Activated T-helper 1 cell treated with Interleukin-2 at 50 U/mL for 16 hours (primary cell): ENCODE measurements at regions not wholly inside any gene's neighbourhood (a gene's known extent, or its start where the extent isn't known, plus 50 kb on each side); places are given as distances from the start of the nearest gene placed in this dataset.
"Not testable (repeated sequence)": the region's sequence is repeated elsewhere in the genome, so short reads cannot be mapped to it uniquely, and the experiment has no call there.

Source experiments
- DNase-seq: peaks from one replicate; pipeline ENCODE4 v3.0.0-alpha.2; 2020; ENCODE audit warnings: low read depth

DNA sequence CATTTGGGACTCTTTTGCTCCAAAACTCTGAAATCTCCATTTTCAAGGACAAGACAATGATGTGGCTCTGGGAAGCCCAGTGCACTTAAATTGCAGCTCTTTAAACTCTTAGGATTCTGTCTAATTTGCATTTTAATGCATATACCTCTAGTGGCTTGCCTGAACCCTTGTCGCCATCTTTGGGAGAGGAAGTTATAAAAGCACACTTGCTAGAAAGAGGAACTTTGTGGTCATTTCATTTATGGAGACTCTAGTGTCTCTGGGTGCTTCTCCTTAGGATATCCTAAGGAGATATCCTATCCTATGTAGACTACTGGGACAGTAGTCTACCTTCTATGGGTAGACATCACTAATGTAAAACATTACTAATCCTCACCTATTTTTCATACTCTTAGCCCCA lies 77.3 kb upstream of the SLC1A3 start:
- no peak for DNase-seq

GRCh38 chr5:36530215-36530614 lies 76.2 kb upstream of the SLC1A3 start:
- no peak for DNase-seq

DNA sequence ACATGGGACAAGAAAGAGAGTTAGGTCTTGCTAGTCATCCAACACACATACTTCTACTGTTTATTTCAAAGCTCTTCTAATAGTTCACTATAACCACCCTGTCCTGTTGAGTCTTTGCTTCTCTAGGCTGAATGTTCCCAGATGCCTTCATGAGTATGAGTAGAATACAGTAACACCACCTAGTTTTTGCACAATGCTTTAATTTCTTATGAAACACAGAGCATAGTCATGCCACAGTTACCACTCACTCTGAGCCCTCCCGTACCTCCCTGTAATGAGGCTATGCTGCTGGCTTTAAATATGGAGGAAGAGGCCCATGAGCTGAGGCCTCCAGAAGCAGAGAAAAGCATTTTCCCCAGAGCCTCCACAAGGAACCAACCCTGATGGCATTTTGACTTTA lies 75.0 kb upstream of the SLC1A3 start:
- no peak for DNase-seq

DNA sequence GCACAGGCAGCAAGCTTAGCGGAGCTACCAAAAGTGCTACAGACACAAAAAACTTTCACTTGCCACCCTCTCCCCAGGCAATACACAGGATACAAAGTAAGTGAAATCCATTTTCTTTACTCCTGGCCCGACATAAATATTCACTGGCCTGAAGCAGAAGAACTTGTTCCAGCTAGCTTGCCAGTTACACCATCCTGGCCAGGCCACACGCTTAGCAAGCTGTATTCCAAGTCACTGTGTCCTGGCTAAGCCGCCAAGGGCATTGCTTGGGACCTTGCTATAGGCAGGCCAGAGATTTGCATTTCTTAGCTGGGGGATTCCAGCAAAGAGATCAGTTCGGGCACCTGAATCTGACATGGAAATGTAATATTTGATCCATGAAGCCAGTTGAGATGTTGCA lies 71.0 kb upstream of the SLC1A3 start:
- DNase-seq = no peak

- DNase-seq = no peak
Measured at GRCh38 chr5:36535859-36536615, 70.4 kb upstream of the SLC1A3 start.

- DNase-seq = no peak
Measured at GRCh38 chr5:36536616-36537005, 69.8 kb upstream of the SLC1A3 start.

DNA sequence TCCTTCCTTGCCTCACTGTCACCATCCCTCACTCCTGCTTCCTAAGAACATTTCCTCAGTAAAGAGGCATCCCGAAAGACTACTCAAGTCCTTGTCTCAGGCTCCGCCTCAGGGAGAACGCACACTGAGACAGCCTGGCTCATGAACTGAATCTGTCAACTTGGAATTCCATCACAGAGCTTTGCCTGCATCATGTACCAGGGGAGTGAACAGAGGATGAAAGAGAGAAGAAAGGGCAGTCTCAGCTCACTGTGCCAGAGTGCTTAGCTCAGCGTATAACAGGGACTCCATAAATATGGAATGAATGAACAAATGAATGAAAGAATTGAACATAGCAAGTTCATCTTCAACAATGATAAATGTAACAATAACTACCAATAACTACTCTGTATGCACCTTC lies 68.7 kb upstream of the SLC1A3 start:
- no peak for DNase-seq

GRCh38 chr5:36552651-36553393 lies 53.6 kb upstream of the SLC1A3 start:
- DNase-seq = no peak

- DNase-seq = not testable (repeated sequence)
Measured at GRCh38 chr5:36555035-36555434, 51.4 kb upstream of the SLC1A3 start.
